Liver (tissue), 3 donors: ENCODE measurements at regions not wholly inside any gene's neighbourhood (a gene's known extent, or its start where the extent isn't known, plus 50 kb on each side); places are given as distances from the start of the nearest gene placed in this dataset.

Experiments used
- ATF3 ChIP-seq: IDR thresholded peaks from 2 replicates; pipeline ENCODE4 v1.6.1; 2016; ENCODE audit warnings: antibody characterized with exemption
- FOXA1 ChIP-seq: IDR thresholded peaks from 2 replicates; pipeline ENCODE4 v1.6.1; 2016; ENCODE audit warnings: antibody characterized with exemption
- GABPA ChIP-seq, 2 donors: IDR thresholded peaks in 1 of 2; conservative IDR thresholded peaks in 1 of 2; 2 replicates each; pipeline ENCODE4 v1.6.1; 2016; ENCODE audit warnings: antibody characterized with exemption in 2 of 2, mild to moderate bottlenecking in 1 of 2, moderate library complexity in 1 of 2
- HNF4A ChIP-seq, 2 donors: conservative IDR thresholded peaks; 2 replicates each; pipeline ENCODE4 v1.6.1; 2016; ENCODE audit warnings: antibody characterized with exemption in 2 of 2, mild to moderate bottlenecking in 2 of 2
- HNF4G ChIP-seq: IDR thresholded peaks from 2 replicates; pipeline ENCODE4 v1.6.1; 2016; ENCODE audit warnings: antibody characterized with exemption
- JUND ChIP-seq, 2 donors: IDR thresholded peaks; 2 replicates each; pipeline ENCODE4 v1.6.1; 2016; ENCODE audit warnings: antibody characterized with exemption in 2 of 2
- MAX ChIP-seq: IDR thresholded peaks from 2 replicates; pipeline ENCODE4 v1.6.1; 2016; ENCODE audit warnings: antibody characterized with exemption
- RAD21 ChIP-seq, 2 donors: IDR thresholded peaks; 2 replicates each; pipeline ENCODE4 v1.6.1; 2016; ENCODE audit warnings: antibody characterized with exemption in 2 of 2, mild to moderate bottlenecking in 2 of 2
- REST ChIP-seq: IDR thresholded peaks from 2 replicates; pipeline ENCODE4 v1.6.1; 2016; ENCODE audit warnings: antibody characterized with exemption, mild to moderate bottlenecking
- RXRA ChIP-seq, 2 donors: IDR thresholded peaks; 2 replicates each; pipeline ENCODE4 v1.6.1; 2017 to 2018; ENCODE audit warnings: antibody characterized with exemption in 2 of 2, mild to moderate bottlenecking in 1 of 2
- SP1 ChIP-seq: IDR thresholded peaks from 2 replicates; pipeline ENCODE4 v1.6.1; 2018; ENCODE audit warnings: antibody characterized with exemption, mild to moderate bottlenecking
- TAF1 ChIP-seq: conservative IDR thresholded peaks from 2 replicates; pipeline ENCODE4 v1.6.1; 2016; ENCODE audit warnings: antibody characterized with exemption, mild to moderate bottlenecking
- YY1 ChIP-seq: IDR thresholded peaks from 2 replicates; pipeline ENCODE4 v1.6.1; 2016; ENCODE audit warnings: antibody characterized with exemption, mild to moderate bottlenecking
- TF ChIP-seq, protein P1 (sequence below): fragments of 150-350 bp; IDR thresholded peaks from 2 replicates; pipeline ENCODE4 v1.5.1; 2017; ENCODE audit warnings: improper control_type of control experiment, low read depth, low read length; ENCODE audit not compliant: missing input control
- donor health status: healthy.
- donor health status: healthy.

- TF ChIP-seq, protein P1, sequence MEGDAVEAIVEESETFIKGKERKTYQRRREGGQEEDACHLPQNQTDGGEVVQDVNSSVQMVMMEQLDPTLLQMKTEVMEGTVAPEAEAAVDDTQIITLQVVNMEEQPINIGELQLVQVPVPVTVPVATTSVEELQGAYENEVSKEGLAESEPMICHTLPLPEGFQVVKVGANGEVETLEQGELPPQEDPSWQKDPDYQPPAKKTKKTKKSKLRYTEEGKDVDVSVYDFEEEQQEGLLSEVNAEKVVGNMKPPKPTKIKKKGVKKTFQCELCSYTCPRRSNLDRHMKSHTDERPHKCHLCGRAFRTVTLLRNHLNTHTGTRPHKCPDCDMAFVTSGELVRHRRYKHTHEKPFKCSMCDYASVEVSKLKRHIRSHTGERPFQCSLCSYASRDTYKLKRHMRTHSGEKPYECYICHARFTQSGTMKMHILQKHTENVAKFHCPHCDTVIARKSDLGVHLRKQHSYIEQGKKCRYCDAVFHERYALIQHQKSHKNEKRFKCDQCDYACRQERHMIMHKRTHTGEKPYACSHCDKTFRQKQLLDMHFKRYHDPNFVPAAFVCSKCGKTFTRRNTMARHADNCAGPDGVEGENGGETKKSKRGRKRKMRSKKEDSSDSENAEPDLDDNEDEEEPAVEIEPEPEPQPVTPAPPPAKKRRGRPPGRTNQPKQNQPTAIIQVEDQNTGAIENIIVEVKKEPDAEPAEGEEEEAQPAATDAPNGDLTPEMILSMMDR = no peak
- TF ChIP-seq JUND (IDR thresholded peaks at IDR 0.05) (no peak), RXRA (IDR thresholded peaks at IDR 0.05) (no peak), GABPA (IDR thresholded peaks at IDR 0.05 in 1 of 2, conservative IDR thresholded peaks at IDR 0.05 in 1 of 2) (no peak), MAX (no peak), SP1 (no peak), REST (no peak), FOXA1 (no peak), ATF3 (no peak), HNF4A (conservative IDR thresholded peaks at IDR 0.05) (no peak), TAF1 (no peak), RAD21 (IDR thresholded peaks at IDR 0.05) (no peak), YY1 (no peak), HNF4G (no peak)
Measured at GRCh38 chr5:36457511-36458270, 148.7 kb upstream of the SLC1A3 start.
